ENCODE measurements at regions not wholly inside any gene's neighbourhood (a gene's known extent, or its start where the extent isn't known, plus 50 kb on each side); places are given as distances from the start of the nearest gene placed in this dataset.

- ATAC-seq (no peak), DNase-seq (no peak)
- intact Hi-C loops (cut with DNase I), result no loop called here
- Histone ChIP-seq H3K4me1 (no peaks in the 10 kb centered on the region), H3K27ac (no peak overlapping the region), H3K27me3 (no peaks in the 10 kb centered on the region), H3K36me3 (no peaks in the 10 kb centered on the region), H3K4me3 (no peak overlapping the region), H3K9me3 (no peaks in the 10 kb centered on the region)
- TF ChIP-seq CTCF (IDR thresholded peaks at IDR 0.05), result no peak
These were observed 1490.0 kb upstream of the GBE1 start for GRCh38 chr3:83251490-83251889.

GRCh38 chr3:83250613-83251012, 1489.2 kb upstream of the GBE1 start:
- TF ChIP-seq CTCF (IDR thresholded peaks at IDR 0.05), result no peak
- Histone ChIP-seq H3K27me3 (no peaks in the 10 kb centered on the region), H3K4me1 (no peaks in the 10 kb centered on the region), H3K9me3 (no peaks in the 10 kb centered on the region), H3K36me3 (no peaks in the 10 kb centered on the region), H3K4me3 (no peak overlapping the region), H3K27ac (no peak overlapping the region)
- intact Hi-C loops (cut with DNase I), result no loop called here
- ATAC-seq (no peak), DNase-seq (no peak)

- Histone ChIP-seq H3K27me3 (no peaks in the 10 kb centered on the region), H3K4me3 (no peak overlapping the region), H3K9me3 (no peaks in the 10 kb centered on the region), H3K4me1 (no peaks in the 10 kb centered on the region), H3K27ac (no peak overlapping the region), H3K36me3 (no peaks in the 10 kb centered on the region)
- no peak for ATAC-seq
- no peak for TF ChIP-seq CTCF (IDR thresholded peaks at IDR 0.05)
- intact Hi-C loops (cut with DNase I), result no loop called here
- DNase-seq, result no peak
These were observed 1487.0 kb upstream of the GBE1 start for GRCh38 chr3:83248454-83248853.

- ATAC-seq (no peak), DNase-seq (no peak)
- Histone ChIP-seq H3K27ac (no peak overlapping the region), H3K4me3 (no peak overlapping the region), H3K27me3 (no peaks in the 10 kb centered on the region), H3K9me3 (no peaks in the 10 kb centered on the region), H3K4me1 (no peaks in the 10 kb centered on the region), H3K36me3 (no peaks in the 10 kb centered on the region)
- no peak for TF ChIP-seq CTCF (IDR thresholded peaks at IDR 0.05)
- intact Hi-C loops (cut with DNase I), result no loop called here
These were observed 1473.9 kb upstream of the GBE1 start for GRCh38 chr3:83235180-83235814.

- Histone ChIP-seq H3K27ac (no peak overlapping the region), H3K27me3 (no peaks in the 10 kb centered on the region), H3K4me3 (no peak overlapping the region), H3K36me3 (no peaks in the 10 kb centered on the region), H3K4me1 (no peaks in the 10 kb centered on the region), H3K9me3 (no peaks in the 10 kb centered on the region)
- DNase-seq (no peak), ATAC-seq (no peak)
- intact Hi-C loops (cut with DNase I), result no loop called here
- no peak for TF ChIP-seq CTCF (IDR thresholded peaks at IDR 0.05)
These were observed 1472.3 kb upstream of the GBE1 start for GRCh38 chr3:83233715-83234114.

- DNase-seq, result no peak
- Histone ChIP-seq H3K9me3 (no peaks in the 10 kb centered on the region), H3K4me1 (no peaks in the 10 kb centered on the region), H3K27ac (no peak overlapping the region), H3K27me3 (no peaks in the 10 kb centered on the region), H3K36me3 (no peaks in the 10 kb centered on the region), H3K4me3 (no peak overlapping the region)
- no peak for ATAC-seq
- intact Hi-C loops (cut with DNase I), result no loop called here
- no peak for TF ChIP-seq CTCF (IDR thresholded peaks at IDR 0.05)
These were observed 1469.4 kb upstream of the GBE1 start for GRCh38 chr3:83230841-83231240.
